Retina (tissue), 1 donor: ENCODE measurements at regions not wholly inside any gene's neighbourhood (a gene's known extent, or its start where the extent isn't known, plus 50 kb on each side); places are given as distances from the start of the nearest gene placed in this dataset.

Source experiments
- DNase-seq: peaks from one replicate; pipeline ENCODE4 v3.0.0-alpha.2; 2016

DNA sequence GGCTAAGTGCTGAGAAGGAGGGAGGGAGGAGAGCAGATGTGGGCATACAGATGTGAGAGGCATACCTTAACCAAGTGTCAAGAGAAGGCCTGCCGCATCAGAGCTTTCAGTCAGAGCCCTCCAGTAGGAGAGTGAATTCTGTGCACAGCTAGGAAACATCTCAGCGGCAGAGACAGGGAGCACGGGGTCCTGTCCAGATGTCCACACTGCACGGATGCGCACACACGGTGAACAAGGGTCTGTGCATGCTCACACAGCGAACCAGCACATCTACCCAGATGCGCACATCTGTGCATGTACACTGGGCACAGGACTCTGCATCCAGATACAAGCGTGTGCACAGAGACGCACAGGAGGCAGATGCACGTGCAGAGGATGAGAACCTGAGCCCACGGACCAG, 778.0 kb downstream of the BRD1 start:
- DNase-seq, result no peak

DNA sequence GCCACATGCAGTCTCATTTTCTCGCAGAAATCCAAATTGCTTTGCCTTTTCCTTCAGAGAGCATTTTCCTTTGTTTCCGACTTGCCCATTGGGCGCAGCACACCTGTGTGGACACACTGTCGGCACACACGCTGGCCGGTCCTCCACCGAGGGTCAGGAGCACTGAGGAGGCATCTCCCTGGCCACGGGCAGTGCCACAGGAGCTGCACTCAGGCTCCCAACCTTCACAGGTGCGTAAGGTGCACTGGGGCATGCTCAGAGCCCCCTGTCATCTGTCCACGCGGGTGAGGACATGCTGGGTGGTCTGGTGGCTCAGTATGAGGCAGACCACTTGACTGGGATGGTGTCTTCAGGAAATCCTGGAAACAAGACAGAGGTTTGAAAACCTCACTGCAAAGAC, 779.1 kb downstream of the BRD1 start:
- no peak for DNase-seq

DNA sequence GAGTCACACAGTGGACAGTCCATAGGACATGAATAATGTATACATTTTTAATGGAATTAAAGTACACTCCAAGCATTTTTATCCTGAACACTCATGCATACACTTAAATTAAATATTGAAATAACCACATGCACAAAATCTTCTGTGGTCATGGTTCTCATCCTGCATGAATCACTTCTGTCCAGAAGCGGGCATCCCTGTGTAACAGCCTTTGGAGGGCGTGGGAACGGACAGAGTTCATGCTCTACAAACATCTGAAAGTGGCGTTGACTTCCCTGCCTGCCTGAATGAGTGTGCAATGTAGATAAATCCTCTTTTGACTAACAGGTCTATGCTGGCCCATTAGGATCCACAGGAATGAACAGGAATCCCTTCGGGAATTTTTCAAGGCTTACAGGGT, 780.2 kb downstream of the BRD1 start:
- no peak for DNase-seq

DNA sequence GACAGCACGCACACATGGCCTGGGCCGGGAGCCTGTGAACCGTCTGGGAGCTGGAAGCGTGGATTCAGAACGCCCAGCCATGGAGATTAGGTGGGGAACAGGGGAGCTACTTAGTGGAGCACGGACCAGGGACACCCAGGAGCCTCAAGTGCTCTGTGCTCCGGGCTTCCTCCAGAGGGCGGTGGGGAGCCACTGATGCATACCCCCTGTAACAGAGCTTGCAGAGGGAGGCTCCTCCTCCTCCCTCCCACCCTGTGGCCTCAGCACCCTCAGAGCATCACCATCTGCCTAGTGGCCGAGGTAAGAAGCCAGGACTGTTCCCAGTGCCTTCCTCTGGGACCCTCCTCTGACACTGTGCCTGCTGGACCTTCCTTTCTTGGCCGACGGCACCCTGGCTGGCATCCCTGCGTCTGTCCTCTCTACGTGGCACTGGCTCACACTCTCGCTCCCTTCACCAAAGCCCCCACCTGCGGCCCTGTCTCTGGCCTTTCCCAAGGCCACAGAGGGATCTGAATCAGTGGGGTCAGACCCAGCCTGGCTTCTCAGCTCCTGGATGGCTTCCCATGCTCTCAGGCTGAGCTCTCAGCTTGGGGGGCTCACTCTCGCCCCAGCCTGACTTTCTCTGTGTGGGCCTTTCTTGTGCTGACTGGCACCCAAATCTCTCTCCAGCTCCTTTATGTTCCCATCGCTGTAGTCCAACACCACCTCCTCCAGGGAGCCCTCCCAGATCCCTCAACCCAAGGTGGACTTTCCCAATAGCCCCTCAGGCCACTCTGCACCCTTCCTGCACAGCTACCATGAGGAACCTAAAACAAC, 780.9 kb downstream of the BRD1 start:
- peak; percentile 75 for DNase-seq

GRCh38 chr22:49046000-49046545, 781.6 kb downstream of the BRD1 start:
- no peak for DNase-seq

GRCh38 chr22:49045276-49045675, 782.4 kb downstream of the BRD1 start:
- no peak for DNase-seq

DNA sequence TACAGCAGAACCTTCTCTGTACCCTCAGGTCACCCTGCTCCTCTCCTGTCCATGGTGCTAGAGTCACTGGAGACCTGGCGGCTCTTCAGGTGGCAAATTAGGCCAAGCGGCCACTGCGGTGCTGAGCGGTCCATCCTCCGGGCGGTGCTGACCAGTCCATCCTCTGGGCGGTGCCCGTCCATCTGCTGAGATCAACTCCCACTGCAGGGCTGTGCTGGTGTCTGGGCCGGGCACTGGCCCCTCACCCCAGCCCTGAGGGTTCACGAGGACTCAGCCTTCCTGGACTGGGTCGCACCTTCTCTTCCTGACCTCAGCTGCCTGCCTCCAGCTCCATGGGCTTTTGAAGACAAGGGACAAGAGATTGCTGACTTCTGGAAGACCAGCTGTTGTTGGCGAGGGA, 782.9 kb downstream of the BRD1 start:
- DNase-seq, result no peak

DNA sequence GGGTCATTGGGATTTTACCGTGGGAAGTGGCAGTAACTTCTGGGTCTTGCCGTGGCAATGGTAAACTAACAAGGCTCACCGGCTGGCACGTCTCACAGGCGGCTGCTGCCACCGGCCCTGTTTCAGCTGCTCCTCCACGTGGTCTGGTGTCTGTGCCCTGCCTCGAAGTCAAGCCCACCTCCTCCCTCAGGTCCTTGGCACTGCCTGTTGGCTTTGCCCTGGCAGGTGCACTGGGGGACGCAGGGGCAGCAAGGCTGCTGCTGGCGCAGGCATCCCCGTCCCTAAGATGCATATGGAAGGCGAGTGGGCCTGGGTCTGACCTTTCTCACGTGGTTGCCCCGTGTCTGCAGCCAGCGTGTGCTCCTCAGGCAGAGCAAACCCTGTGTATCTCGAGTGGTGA, 783.6 kb downstream of the BRD1 start:
- no peak for DNase-seq

- DNase-seq, result no peak
Measured at GRCh38 chr22:49042877-49043859, 784.5 kb downstream of the BRD1 start.

GRCh38 chr22:49042066-49042465, 785.6 kb downstream of the BRD1 start:
- no peak for DNase-seq

DNA sequence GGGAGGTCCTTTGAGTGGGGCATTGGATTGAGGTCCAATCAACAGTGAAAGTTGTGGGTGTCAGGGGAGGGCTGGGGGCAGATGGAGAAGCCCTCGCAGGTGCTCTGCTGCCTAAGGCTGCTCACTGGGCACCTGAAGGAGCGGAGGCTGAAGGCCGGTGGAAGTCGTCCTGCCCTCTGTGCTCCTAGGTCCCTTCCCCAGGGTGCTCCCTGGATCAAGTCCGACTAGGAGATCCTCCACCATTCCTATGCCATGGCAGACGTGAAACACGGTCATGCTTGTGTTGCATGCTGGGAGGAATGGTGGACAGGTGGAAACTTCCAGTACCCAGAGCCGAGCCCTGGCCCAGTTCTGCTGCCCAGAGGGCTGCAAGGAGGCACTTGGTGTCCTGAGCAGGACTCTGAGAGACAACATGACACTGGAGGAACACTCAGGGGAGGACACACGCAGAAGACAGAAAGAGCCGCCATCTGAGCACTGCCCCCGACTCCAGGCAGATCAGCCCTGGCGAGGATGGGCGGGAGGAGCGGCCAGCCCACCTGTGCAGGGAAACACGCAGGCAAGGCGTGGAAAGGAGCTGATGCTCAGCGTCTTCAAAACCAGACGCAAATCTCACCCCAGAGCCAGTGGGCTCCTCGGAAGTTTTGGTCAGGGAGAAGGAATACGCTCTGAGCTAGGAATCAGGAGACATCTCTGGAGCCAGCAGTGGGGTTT, 786.8 kb downstream of the BRD1 start:
- no peak for DNase-seq

GRCh38 chr22:49040111-49040510, 787.6 kb downstream of the BRD1 start:
- DNase-seq, result no peak

- no peak for DNase-seq
Measured at GRCh38 chr22:49039625-49040024, 788.0 kb downstream of the BRD1 start.

DNA sequence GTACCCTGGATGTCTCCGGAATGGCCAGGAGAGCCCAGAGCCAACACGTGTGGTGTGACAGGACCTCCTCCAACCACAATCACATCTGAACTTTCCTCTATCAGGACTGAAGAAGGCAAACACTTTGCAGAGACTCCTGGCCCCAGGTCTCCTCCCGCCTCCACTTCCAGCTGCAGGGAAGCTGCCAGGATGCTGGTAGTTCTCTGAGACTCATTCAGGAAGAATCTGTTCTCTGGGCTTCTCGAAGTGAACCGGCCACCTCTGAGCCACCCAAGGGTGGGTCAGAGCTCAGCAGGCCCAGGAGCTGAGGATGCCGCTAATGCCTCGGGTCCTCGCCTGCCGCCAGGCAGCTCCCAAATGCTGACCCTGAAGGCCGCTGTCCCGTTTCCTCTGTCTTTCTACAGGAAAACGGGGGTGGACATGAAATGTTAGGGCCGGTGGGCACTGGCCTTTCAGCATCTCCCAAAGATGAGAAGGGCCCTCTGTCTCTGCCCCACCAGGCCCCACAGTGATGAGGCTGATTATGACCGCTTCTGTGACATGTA, 789.9 kb downstream of the BRD1 start:
- no peak for DNase-seq

GRCh38 chr22:49036513-49036912, 791.2 kb downstream of the BRD1 start:
- no peak for DNase-seq

GRCh38 chr22:49035818-49036457, 791.7 kb downstream of the BRD1 start:
- DNase-seq, result no peak

DNA sequence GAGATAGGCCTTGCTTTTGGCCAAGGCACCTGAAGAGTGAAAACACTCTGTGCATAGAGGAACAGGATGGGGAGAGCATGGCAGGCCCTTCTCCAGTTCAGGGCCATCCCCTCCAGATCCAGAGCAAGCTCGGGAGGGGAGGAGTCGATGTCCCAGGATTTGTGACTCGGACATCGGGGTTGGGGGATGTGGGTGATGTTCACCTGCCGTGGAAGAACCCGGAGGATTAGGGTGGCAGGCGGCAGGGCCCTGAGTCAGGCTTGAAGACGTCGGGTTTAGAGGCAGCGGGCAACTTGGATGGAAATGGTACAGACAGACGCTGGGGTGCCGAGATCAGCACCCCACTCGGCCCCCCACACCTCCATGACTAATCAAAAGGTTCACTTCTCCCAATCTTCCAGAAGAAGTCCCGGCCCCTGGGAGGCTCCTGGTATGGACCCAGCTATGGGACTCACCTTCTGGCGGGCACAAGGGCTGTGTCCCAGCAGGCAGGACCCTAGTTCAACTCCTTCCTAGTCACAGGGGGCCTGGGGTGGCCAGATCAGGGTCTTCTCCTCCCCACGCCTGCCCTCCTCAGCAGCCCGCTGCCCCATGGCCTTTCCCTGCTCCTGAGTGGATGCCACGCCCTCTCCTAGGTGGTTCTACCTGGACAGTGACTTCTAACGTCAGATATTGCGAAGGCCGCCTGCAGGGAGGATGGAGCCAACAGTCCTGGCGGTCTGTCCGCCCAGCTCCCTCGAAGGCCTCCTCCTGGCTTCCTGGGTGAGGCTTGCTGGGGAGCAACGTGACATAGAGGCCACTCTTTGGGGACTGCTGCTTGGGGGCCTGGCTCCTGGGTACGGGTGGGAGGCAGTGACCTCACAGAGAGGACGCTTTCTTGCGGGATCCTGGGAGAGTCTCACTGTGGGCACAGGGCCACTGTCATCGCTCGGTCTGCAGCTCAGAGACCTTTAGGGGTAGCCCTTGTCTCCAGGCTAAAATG, 792.5 kb downstream of the BRD1 start:
- no peak for DNase-seq

DNA sequence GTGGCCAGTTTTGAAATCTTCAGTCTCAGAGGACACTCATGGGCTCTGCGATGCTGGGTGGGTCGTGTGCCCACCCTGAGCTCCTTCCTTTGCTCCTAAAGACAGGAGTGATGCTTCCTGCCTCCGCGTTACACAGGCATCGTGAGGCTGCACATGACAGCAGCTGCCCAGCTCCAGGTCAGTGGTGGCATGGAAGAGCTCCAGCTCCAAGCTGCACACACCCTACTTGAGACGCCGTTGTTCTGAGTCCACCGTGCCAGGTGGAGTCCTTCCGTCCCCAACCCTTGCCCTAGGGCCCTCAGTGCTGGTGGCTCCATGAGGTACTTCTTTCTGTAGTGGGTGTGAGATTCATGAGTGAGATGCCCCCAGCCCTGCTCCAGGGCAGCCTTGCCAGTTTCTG, 794.1 kb downstream of the BRD1 start:
- DNase-seq, result no peak

DNA sequence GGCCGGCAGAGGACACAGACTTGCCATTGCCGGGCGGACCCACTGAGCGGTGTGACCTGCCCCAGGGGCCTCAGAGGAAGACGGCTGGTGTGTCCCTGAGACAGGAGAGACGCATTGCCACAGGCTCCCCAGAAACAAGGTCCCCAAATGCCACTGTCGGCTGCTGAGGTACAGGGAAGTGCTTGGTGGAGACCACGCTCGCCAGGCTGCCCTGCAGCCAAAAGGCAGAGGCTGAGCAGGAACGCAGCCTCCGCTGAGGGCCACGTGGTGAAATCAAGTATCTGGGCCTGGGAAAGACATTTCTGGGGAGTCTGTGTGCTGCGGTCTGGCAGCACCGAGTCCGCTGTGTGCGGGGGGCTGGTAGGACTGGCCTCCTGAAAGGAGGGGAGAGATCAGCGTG, 794.9 kb downstream of the BRD1 start:
- no peak for DNase-seq

DNA sequence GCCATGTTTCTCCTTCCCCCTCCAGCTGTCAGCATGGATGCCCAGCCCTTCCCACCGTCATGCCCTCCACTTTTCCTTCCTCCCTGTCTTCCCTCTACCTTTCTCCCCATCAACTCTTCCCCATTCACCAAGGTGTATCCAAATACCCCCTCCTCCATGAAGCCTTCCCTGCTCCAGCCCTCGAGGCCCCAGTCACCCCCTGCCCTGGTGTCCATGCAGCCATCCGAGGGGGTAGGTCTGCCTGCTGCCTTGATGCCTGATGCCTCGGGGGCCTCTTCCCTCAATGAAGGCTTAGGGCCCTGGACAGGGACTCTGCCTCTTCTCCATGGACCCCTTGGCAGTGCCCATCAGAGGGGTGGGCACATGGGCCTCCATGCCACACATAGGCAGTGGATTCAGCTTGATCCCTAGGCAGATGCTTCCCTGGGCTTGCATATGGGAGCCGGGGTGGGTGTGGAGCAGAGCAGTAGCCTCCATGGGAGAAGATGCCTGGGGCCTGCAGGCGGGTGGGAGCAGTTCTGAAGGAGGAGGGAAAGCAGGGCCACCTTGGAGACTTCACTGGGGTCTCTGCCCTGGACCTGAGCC, 795.8 kb downstream of the BRD1 start:
- no peak for DNase-seq
